ENCODE measurements at regions not wholly inside any gene's neighbourhood (a gene's known extent, or its start where the extent isn't known, plus 50 kb on each side); places are given as distances from the start of the nearest gene placed in this dataset.

DNA sequence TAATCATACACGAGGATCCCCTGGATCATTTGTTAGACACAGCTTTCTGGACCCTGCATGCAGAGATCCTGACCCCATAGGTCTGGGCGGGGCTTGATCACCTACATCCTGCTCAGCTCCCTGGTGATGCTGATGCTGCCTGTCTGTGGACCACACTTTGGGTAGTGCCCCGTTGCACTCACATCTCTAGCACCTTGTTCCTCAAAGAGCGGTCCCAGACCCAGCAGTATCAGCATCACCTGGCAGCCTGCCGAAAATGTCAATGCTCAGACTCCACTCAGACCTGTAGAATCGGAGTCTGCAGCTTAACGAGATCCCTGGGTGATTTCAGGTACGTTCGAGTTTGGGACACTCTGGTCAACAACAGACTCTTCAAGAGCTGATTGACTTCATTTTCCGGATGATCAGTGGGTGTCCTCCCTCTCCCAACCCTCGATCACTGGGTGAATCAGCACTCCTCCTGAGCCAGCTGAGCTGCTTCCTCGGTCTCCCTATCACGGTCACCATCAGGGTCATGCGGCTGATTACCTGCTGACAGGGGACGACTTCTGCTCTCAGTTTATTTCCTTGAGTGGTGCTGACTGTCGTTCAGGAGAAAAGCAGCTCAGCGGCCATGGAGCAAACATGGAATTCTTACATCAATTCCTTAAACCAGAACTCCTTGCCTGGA, 150.6 kb upstream of the RAB12 start:
- Mint-ChIP-seq H3K4me3 (ENCODE audit: unreplicated experiment) (no peak overlapping the region), H3K27me3 (ENCODE audit: unreplicated experiment) (peaks cover 28% of the 10 kb centered on the region), H3K9me3 (ENCODE audit: unreplicated experiment) (no peaks in the 10 kb centered on the region), H3K27ac (ENCODE audit: unreplicated experiment) (no peak overlapping the region), H3K4me1 (ENCODE audit: unreplicated experiment) (no peaks in the 10 kb centered on the region), H3K36me3 (ENCODE audit: unreplicated experiment) (no peaks in the 10 kb centered on the region)
- DNase-seq (ENCODE audit: extremely low spot score, unreplicated experiment): peak; percentile 66
- TF ChIP-seq, protein P1, sequence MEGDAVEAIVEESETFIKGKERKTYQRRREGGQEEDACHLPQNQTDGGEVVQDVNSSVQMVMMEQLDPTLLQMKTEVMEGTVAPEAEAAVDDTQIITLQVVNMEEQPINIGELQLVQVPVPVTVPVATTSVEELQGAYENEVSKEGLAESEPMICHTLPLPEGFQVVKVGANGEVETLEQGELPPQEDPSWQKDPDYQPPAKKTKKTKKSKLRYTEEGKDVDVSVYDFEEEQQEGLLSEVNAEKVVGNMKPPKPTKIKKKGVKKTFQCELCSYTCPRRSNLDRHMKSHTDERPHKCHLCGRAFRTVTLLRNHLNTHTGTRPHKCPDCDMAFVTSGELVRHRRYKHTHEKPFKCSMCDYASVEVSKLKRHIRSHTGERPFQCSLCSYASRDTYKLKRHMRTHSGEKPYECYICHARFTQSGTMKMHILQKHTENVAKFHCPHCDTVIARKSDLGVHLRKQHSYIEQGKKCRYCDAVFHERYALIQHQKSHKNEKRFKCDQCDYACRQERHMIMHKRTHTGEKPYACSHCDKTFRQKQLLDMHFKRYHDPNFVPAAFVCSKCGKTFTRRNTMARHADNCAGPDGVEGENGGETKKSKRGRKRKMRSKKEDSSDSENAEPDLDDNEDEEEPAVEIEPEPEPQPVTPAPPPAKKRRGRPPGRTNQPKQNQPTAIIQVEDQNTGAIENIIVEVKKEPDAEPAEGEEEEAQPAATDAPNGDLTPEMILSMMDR (IDR thresholded peaks at IDR 0.05): no peak

DNA sequence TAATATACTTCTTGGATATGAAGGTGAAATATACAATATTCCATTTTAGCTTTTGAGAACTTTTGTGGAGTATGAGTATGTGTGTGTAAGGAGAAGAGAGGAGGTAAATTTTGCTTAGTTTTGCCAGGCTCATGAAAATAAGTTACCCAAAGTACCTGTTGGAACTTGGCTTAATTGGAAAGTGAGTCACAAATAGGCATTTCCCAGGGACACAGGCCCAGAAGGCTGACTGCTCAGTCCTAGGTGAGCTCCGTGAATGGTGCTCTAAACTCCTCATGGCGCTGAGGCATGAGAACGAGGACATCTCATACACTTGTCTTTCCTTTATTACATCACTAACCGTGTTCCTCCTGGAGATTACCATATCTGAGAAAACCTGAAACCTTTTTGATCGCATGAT, 148.5 kb upstream of the RAB12 start:
- no peaks in the 10 kb centered on the region for H3K36me3 Mint-ChIP-seq (ENCODE audit: unreplicated experiment)
- TF ChIP-seq, protein P1 (IDR thresholded peaks at IDR 0.05): no peak
- no peaks in the 10 kb centered on the region for H3K9me3 Mint-ChIP-seq (ENCODE audit: unreplicated experiment)
- peak; percentile 38 for DNase-seq (ENCODE audit: extremely low spot score, unreplicated experiment)
- no peak overlapping the region for H3K27ac Mint-ChIP-seq (ENCODE audit: unreplicated experiment)
- peaks cover 37% of the 10 kb centered on the region for H3K27me3 Mint-ChIP-seq (ENCODE audit: unreplicated experiment)
- no peaks in the 10 kb centered on the region for H3K4me1 Mint-ChIP-seq (ENCODE audit: unreplicated experiment)
- no peak overlapping the region for H3K4me3 Mint-ChIP-seq (ENCODE audit: unreplicated experiment)

DNA sequence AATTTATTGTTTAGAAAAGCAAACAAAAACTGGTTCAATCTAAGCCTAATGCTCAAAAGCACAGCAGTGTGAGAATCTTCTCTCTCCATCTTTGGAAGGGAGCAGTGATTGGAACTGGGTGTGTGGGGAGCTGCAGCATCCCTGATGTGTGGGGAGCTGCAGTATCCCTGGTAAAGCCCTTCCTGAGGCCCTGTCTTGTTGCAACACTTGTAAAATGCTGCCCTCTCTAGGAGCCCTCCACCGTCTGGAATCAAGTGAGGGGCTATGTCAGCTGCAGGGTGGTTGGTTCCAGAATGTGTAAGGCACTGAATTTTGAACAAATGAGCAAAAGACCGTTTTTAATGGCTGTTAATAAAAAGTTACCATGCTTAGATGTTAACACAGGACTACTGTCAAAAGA, 147.7 kb upstream of the RAB12 start:
- Mint-ChIP-seq H3K4me1 (ENCODE audit: unreplicated experiment) (no peaks in the 10 kb centered on the region), H3K4me3 (ENCODE audit: unreplicated experiment) (no peak overlapping the region), H3K27me3 (ENCODE audit: unreplicated experiment) (peaks cover 37% of the 10 kb centered on the region), H3K36me3 (ENCODE audit: unreplicated experiment) (no peaks in the 10 kb centered on the region), H3K27ac (ENCODE audit: unreplicated experiment) (no peak overlapping the region), H3K9me3 (ENCODE audit: unreplicated experiment) (no peaks in the 10 kb centered on the region)
- TF ChIP-seq, protein P1 (IDR thresholded peaks at IDR 0.05): no peak
- peak; percentile 48 for DNase-seq (ENCODE audit: extremely low spot score, unreplicated experiment)

DNA sequence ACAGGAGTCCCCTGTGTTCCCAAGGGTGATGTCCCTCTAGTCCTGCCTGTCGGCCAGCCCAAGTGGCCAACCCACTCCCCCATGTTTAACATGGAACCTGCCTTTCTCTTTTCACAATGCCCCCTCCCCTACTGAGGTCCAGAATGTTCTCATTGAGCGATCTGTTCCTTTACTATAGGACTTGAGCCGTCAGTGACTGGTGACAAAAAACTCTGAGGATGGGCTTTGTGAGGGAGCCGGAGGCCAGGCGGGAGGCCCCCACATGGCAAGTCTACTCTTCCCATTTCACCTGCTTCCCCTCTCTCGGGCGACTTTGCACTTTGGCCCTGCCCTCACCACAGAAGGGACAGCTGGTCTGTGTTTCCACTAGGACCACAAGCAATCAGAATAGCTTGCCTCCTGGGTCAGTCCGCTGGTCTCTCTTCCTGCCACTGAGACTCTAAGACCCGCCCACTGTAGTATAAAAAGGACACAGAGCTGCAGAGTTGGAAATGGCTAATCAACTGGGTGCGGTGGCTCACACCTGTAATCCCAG, 146.5 kb upstream of the RAB12 start:
- H3K27me3 Mint-ChIP-seq (ENCODE audit: unreplicated experiment): peaks cover 39% of the 10 kb centered on the region
- peak; percentile 75 for DNase-seq (ENCODE audit: extremely low spot score, unreplicated experiment)
- no peak overlapping the region for H3K27ac Mint-ChIP-seq (ENCODE audit: unreplicated experiment)
- no peaks in the 10 kb centered on the region for H3K4me1 Mint-ChIP-seq (ENCODE audit: unreplicated experiment)
- H3K36me3 Mint-ChIP-seq (ENCODE audit: unreplicated experiment): no peaks in the 10 kb centered on the region
- H3K9me3 Mint-ChIP-seq (ENCODE audit: unreplicated experiment): no peaks in the 10 kb centered on the region
- TF ChIP-seq, protein P1 (IDR thresholded peaks at IDR 0.05): no peak
- H3K4me3 Mint-ChIP-seq (ENCODE audit: unreplicated experiment): no peak overlapping the region

DNA sequence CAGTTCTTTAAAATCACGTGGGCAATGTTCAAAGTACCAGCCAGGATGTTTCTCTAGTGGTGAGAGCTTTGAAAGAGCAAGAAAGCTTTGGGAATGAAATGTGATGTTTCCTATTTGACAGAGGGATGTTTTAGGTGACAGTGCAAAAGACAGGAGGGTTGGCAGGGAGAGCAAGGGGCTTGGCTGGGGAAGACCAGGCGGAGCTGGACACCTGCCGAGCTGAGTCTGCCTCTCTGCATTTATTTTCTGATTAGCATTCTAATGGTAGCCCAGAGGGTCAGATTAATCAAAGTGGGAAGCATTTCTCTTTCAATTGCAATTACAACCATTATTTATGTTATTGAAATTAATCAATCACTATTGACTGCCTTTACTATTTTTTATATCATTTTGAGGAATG, 145.4 kb upstream of the RAB12 start:
- Mint-ChIP-seq H3K27ac (ENCODE audit: unreplicated experiment) (no peak overlapping the region), H3K27me3 (ENCODE audit: unreplicated experiment) (peaks cover 42% of the 10 kb centered on the region), H3K4me3 (ENCODE audit: unreplicated experiment) (no peak overlapping the region), H3K36me3 (ENCODE audit: unreplicated experiment) (no peaks in the 10 kb centered on the region), H3K9me3 (ENCODE audit: unreplicated experiment) (no peaks in the 10 kb centered on the region), H3K4me1 (ENCODE audit: unreplicated experiment) (peaks cover 4% of the 10 kb centered on the region)
- DNase-seq (ENCODE audit: extremely low spot score, unreplicated experiment): no peak
- TF ChIP-seq, protein P1 (IDR thresholded peaks at IDR 0.05): no peak

Data from osteocyte (in vitro differentiated cells).